GM21619 (cell line): ENCODE measurements at regions not wholly inside any gene's neighbourhood (a gene's known extent, or its start where the extent isn't known, plus 50 kb on each side); places are given as distances from the start of the nearest gene placed in this dataset.

Source experiments
- ATAC-seq: cut with Tn5 transposase; IDR thresholded peaks from one replicate; pipeline ENCODE4 v1.9.1; 2021; ENCODE audit not compliant: unreplicated experiment

GRCh38 chr2:11920993-11921583, 174.7 kb downstream of the LPIN1 start:
- ATAC-seq = no peak

GRCh38 chr2:11922294-11922693, 175.9 kb downstream of the LPIN1 start:
- no peak for ATAC-seq

DNA sequence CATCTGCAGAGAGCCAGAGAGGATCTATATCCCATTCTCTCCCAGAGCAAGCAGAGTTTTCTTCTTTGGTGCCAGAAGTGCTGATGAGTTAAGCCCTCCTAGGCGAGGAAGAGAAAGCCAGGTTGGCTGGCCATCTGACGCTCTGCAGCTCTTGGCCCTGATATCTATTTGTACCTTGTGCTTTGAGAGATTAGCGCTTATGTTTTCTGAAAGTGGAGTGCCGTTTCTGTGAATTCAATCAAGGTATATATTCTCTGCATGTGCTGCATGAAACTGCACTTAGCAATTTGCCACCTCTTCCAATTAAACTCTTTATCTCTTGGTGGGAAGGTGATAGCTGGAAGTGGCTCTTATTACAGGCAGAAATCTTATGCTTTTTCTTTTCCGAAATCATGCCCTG, 177.5 kb downstream of the LPIN1 start:
- no peak for ATAC-seq

DNA sequence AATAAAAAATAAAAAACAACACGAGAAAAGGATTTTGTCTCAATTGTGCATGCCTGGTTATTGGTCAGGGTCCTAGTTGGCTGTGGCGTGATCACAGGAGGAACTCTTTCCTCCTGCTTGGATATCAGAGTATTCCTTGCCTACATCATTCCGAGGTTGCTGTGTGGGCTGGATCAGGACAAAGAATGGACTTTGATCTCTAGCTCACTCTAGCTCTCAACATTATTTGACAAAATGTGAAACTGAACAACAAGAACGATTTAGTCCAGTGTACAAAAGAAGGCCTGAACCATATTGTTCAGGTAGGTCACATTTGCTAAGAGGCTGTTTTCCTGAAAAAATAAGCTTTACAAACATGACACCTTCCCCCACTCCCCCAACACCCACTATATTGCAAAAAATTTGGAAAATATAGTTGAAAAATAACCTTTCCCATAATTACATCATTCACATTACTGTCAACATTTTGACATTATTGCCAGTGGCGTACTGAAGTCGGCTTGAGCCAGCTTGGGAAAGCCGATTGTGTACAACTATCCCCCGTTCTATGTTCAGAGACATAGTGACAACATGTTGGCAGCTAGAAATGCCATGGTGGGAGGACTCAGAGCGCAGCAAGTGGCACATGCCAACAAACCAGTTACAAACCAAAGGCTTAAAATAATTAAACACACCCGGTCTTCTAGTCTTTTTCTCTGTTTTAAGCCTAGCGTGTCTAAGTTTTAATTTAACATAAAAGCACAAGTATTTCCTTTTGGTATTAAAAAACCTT, 179.0 kb downstream of the LPIN1 start:
- ATAC-seq = no peak

DNA sequence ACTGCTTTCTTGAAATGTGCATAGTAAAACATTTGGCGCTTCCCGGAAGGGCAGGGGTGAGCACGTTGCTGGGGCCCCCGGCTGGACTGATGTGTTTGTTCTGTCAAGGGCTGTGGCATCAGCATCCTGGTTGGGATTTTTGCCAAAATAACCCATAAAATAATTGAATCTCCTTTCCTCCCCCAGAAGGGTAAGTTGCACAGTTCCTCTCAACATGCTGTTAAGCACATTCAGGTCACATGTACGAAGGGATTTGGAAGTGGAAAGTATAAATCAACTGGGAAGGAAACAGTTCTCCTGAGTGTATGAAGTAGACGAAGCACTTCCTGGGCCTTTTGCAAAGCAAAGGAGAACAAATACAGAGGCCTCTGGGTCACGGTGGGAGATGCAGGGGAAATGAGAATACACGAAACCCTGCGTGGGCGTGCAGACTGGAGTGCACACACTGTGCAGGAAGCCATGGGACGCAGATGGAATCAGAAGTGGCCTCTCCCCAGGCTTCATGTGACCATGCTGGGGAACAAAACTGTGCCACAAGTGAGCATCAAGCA, 183.9 kb downstream of the LPIN1 start:
- ATAC-seq = no peak

GRCh38 chr2:11932048-11932512, 185.6 kb downstream of the LPIN1 start:
- ATAC-seq = no peak

DNA sequence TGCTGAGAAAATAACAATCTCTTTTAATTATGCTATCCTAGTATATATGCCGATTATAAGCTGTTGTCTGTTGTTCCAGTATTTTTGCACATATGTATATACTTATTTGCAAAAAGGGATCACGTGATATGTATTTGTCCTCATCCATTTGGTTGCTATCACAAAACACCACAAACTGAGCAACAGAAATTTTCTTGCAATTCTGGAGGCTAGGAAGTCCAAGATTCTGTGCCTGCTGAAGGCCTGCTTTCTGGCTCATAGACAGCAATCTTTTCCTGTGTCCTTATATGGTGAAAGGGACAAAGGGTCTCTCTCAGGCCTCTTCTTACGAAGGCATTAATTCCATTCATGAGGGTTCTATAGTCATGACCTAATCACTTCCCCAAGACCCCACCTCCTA, 186.5 kb downstream of the LPIN1 start:
- ATAC-seq = no peak

GRCh38 chr2:11933854-11934253, 187.4 kb downstream of the LPIN1 start:
- ATAC-seq = no peak

DNA sequence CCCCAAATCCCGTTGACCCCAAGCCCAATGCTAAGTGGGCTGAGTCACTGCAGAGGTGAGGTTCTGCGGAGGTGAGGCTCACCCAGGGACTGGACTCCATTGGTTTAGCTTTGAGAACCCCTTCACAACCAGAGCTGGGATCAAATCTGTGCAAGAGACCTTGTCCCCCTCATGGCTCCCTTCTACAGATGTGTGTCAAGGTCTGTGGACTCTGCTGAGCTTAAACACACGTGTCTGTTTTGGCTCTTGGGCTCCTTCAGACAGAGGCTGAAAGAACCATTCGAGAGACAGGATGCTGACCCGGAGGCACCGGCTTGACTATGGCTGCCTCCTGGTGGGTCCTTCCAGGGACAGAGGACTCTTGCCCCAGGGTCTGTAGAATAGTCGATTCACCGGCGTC, 190.3 kb downstream of the LPIN1 start:
- ATAC-seq = no peak

GRCh38 chr2:11938196-11938595, 191.8 kb downstream of the LPIN1 start:
- no peak for ATAC-seq

DNA sequence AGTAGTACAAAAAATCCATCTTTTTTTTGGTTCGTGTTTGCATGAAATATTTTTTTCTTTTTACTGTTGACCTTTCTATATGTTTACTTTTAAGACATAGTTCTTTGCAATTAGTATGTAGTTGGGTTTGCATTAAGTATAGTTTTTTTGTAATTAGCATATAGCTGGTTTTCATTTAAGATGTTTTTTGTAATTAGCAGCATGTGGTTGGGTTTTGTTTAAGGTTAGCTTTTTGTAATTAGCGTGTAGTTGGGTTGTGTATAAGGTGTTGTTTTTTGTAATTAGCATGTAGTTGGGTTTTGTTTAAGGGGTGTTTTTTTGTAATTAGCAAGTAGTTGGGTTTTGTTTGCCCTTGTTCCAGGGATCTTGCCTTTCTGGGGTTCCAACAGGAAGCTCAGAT, 193.1 kb downstream of the LPIN1 start:
- no peak for ATAC-seq

DNA sequence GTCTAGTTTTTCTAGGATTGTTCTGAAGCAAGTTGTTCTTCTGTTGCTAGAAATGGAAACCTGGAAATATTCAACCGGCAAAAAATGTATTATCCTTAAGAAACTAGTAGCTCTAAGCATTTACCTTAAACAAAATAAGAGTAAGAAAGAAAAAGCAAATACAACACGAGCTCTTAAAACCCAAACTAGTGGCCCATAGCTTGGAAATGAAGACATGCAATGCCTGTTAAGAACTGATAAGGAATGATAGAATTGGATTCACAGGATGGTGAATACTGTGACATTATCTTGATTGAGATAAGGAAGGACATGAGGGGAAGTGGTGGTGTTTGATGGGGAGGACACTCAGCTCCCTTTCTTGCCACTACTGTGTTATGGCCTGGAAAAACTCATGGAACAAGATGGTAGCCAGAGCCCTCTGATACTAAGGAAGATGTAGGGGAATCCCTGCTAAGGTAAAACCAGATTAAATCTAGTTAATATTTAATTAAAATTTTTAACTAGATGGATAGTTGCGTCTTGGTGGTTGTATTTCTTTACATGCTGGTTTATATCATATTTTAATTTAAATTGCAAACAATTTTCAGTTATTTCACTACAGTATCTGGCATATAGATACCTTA, 193.8 kb downstream of the LPIN1 start:
- ATAC-seq = no peak

GRCh38 chr2:11940799-11941198, 194.4 kb downstream of the LPIN1 start:
- no peak for ATAC-seq

DNA sequence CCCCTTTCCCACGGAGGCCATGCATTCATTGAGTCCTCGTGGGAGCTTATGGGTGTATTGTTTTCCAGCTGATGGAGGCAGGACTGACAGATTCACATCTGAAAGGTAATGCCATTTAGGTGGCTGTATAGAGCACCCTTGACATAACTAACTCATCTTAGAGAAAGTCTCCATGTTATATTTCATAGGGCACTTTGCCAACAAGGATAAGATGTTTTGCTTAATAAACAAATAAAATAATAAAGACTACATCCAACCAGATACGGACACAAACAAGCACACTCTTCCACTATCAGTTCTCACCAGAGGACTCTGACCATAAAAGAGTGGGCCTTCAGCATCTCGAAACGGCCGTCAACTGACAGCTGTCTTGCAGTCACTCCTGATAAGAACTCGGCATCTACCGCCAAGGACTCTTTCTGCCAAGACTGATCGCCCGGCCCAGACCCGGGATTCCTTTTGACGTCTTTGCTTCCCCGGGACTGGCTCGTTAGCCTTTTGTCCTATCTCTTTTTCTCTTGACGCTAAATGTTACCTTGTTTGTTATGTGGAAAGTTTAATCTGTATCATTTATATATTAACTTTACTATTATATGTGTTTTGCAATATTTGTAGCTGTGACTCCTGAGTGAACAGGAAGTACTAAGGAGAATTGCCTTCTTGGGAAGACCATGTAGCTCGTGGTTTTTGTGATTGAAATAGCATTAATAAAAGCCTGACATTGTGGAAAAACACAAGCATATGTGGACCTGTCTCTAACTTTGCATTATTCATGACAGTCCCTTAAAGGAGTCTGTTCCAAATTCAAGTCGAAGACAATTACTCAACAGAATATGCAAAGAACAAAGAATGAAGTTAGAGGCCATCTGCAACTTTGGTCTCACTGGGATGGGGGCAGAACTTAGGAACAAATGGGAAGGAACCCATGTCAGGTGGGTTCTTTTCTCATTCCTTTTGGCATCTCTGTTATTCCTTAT, 195.1 kb downstream of the LPIN1 start:
- no peak for ATAC-seq

- no peak for ATAC-seq
Observed at GRCh38 chr2:11942178-11942569, 195.7 kb downstream of the LPIN1 start.

- ATAC-seq = no peak
Observed at GRCh38 chr2:11944311-11944710, 197.9 kb downstream of the LPIN1 start.

- ATAC-seq = peak; percentile 95
Observed at GRCh38 chr2:11945139-11946126, 199.0 kb downstream of the LPIN1 start.

GRCh38 chr2:11947956-11948355, 201.5 kb downstream of the LPIN1 start:
- no peak for ATAC-seq

DNA sequence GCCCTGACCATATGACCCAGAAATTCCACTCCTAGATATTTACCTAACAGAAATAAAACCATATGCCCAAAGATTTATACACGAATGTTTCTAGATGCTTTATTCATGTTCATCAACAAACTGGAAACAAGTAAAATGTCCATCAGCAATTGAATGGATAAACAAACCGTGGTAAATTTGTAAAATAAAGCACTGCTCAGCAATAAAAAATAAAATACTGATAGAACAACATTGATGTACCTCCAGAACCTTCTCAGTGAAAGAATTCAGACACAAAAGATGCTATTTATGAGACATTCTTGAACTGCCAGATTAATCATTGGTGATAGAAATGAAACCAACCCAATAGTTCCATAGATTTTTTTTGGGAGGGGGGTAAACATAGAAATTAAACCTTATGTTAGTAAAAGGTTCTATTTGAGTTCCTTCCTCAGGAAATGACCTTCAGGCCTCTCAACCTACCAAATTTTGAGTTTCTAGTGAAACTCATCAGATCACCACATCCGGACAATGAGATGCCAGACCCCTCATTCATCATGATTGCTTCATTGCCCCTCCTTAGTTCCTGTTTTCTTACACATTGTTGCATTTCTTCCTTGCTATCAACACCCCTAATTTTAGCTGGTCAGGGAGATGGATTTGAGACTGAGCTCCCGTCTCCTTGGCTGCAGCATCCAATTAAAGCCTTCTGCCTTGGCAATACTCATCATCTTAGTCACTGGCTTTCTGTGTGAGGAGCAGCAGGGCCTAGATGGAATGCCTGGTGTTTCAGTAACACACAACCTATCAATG, 203.5 kb downstream of the LPIN1 start:
- ATAC-seq = no peak
